ENCODE measurements at regions not wholly inside any gene's neighbourhood (a gene's known extent, or its start where the extent isn't known, plus 50 kb on each side); places are given as distances from the start of the nearest gene placed in this dataset.
A peak's percentile ranks its signal among the peaks of the same experiment; 100 is the strongest.

- no peaks in the 10 kb centered on the region for H3K9me3 Mint-ChIP-seq
- no peak overlapping the region for H3K27ac Mint-ChIP-seq
- H3K36me3 Mint-ChIP-seq (ENCODE audit: low read depth), result no peaks in the 10 kb centered on the region
- ATAC-seq (replicated peaks), result no peak
- no peaks in the 10 kb centered on the region for H3K4me1 Mint-ChIP-seq
- H3K27me3 Mint-ChIP-seq, result peaks cover 16% of the 10 kb centered on the region
- no peak overlapping the region for H3K4me3 Mint-ChIP-seq
Measured at GRCh38 chr4:183763990-183764754, 105.1 kb downstream of the TRAPPC11 start.

- H3K4me3 Mint-ChIP-seq, result no peak overlapping the region
- ATAC-seq (replicated peaks), result no peak
Measured at GRCh38 chr4:183765251-183765911, 106.3 kb downstream of the TRAPPC11 start.

GRCh38 chr4:183766140-183766539 lies 107.0 kb downstream of the TRAPPC11 start:
- Mint-ChIP-seq H3K9me3 (no peaks in the 10 kb centered on the region), H3K27me3 (peaks cover 15% of the 10 kb centered on the region), H3K36me3 (ENCODE audit: low read depth) (no peaks in the 10 kb centered on the region), H3K4me1 (no peaks in the 10 kb centered on the region), H3K27ac (no peak overlapping the region), H3K4me3 (no peak overlapping the region)
- no peak for ATAC-seq (replicated peaks)

More at GRCh38 chr4:183765251-183765911, 106.3 kb downstream of the TRAPPC11 start:
- no peaks in the 10 kb centered on the region for H3K4me1 Mint-ChIP-seq
- no peak overlapping the region for H3K27ac Mint-ChIP-seq
- no peaks in the 10 kb centered on the region for H3K9me3 Mint-ChIP-seq
- no peaks in the 10 kb centered on the region for H3K36me3 Mint-ChIP-seq (ENCODE audit: low read depth)
- peaks cover 16% of the 10 kb centered on the region for H3K27me3 Mint-ChIP-seq

GRCh38 chr4:183770906-183771305 lies 111.8 kb downstream of the TRAPPC11 start:
- no peaks in the 10 kb centered on the region for H3K9me3 Mint-ChIP-seq
- H3K27me3 Mint-ChIP-seq, result peaks cover 3% of the 10 kb centered on the region
- H3K36me3 Mint-ChIP-seq (ENCODE audit: low read depth), result no peaks in the 10 kb centered on the region
- no peak overlapping the region for H3K4me3 Mint-ChIP-seq
- no peaks in the 10 kb centered on the region for H3K4me1 Mint-ChIP-seq
- H3K27ac Mint-ChIP-seq, result no peak overlapping the region
- ATAC-seq (replicated peaks), result no peak

GRCh38 chr4:183772361-183772760 lies 113.3 kb downstream of the TRAPPC11 start:
- Mint-ChIP-seq H3K36me3 (ENCODE audit: low read depth) (no peaks in the 10 kb centered on the region), H3K4me3 (no peak overlapping the region), H3K4me1 (no peaks in the 10 kb centered on the region), H3K27ac (no peak overlapping the region), H3K27me3 (peaks cover 3% of the 10 kb centered on the region), H3K9me3 (no peaks in the 10 kb centered on the region)
- ATAC-seq (replicated peaks), result no peak

GRCh38 chr4:183773790-183774189 lies 114.7 kb downstream of the TRAPPC11 start:
- ATAC-seq (replicated peaks), result no peak
- Mint-ChIP-seq H3K36me3 (ENCODE audit: low read depth) (no peaks in the 10 kb centered on the region), H3K4me3 (no peak overlapping the region), H3K9me3 (no peaks in the 10 kb centered on the region), H3K27me3 (no peaks in the 10 kb centered on the region), H3K27ac (no peak overlapping the region), H3K4me1 (no peaks in the 10 kb centered on the region)

GRCh38 chr4:183783306-183783705 lies 121.8 kb upstream of the STOX2 start:
- H3K4me3 Mint-ChIP-seq, result no peak overlapping the region
- H3K36me3 Mint-ChIP-seq (ENCODE audit: low read depth), result no peaks in the 10 kb centered on the region
- no peaks in the 10 kb centered on the region for H3K9me3 Mint-ChIP-seq
- H3K4me1 Mint-ChIP-seq, result no peaks in the 10 kb centered on the region
- H3K27me3 Mint-ChIP-seq, result peaks cover 26% of the 10 kb centered on the region
- ATAC-seq (replicated peaks), result no peak
- no peak overlapping the region for H3K27ac Mint-ChIP-seq

GRCh38 chr4:183783991-183784553 lies 121.0 kb upstream of the STOX2 start:
- Mint-ChIP-seq H3K36me3 (ENCODE audit: low read depth) (no peaks in the 10 kb centered on the region), H3K4me1 (no peaks in the 10 kb centered on the region), H3K27ac (no peak overlapping the region), H3K9me3 (no peaks in the 10 kb centered on the region), H3K27me3 (peaks cover 26% of the 10 kb centered on the region), H3K4me3 (no peak overlapping the region)
- no peak for ATAC-seq (replicated peaks)

- Mint-ChIP-seq H3K4me1 (no peaks in the 10 kb centered on the region), H3K27ac (no peak overlapping the region), H3K4me3 (no peak overlapping the region), H3K36me3 (ENCODE audit: low read depth) (no peaks in the 10 kb centered on the region), H3K9me3 (peaks cover 6% of the 10 kb centered on the region), H3K27me3 (peaks cover 29% of the 10 kb centered on the region)
- ATAC-seq (replicated peaks), result no peak
Measured at GRCh38 chr4:183788308-183788905, 116.7 kb upstream of the STOX2 start.

GRCh38 chr4:183789657-183790056 lies 115.5 kb upstream of the STOX2 start:
- no peaks in the 10 kb centered on the region for H3K36me3 Mint-ChIP-seq (ENCODE audit: low read depth)
- no peak overlapping the region for H3K27ac Mint-ChIP-seq
- H3K4me3 Mint-ChIP-seq, result no peak overlapping the region
- H3K4me1 Mint-ChIP-seq, result no peaks in the 10 kb centered on the region
- peaks cover 9% of the 10 kb centered on the region for H3K9me3 Mint-ChIP-seq
- no peak for ATAC-seq (replicated peaks)
- H3K27me3 Mint-ChIP-seq, result peaks cover 31% of the 10 kb centered on the region

- no peak overlapping the region for H3K4me3 Mint-ChIP-seq
- H3K9me3 Mint-ChIP-seq, result peaks cover 10% of the 10 kb centered on the region
- no peak for ATAC-seq (replicated peaks)
- no peaks in the 10 kb centered on the region for H3K36me3 Mint-ChIP-seq (ENCODE audit: low read depth)
- no peak overlapping the region for H3K27ac Mint-ChIP-seq
- H3K27me3 Mint-ChIP-seq, result peaks cover 41% of the 10 kb centered on the region
- no peaks in the 10 kb centered on the region for H3K4me1 Mint-ChIP-seq
Measured at GRCh38 chr4:183790661-183791060, 114.4 kb upstream of the STOX2 start.

GRCh38 chr4:183797011-183797444 lies 108.1 kb upstream of the STOX2 start:
- Mint-ChIP-seq H3K27ac (no peak overlapping the region), H3K36me3 (ENCODE audit: low read depth) (no peaks in the 10 kb centered on the region), H3K4me1 (no peaks in the 10 kb centered on the region), H3K9me3 (peaks cover 10% of the 10 kb centered on the region), H3K4me3 (peak overlapping the region; percentile 43), H3K27me3 (peaks cover 62% of the 10 kb centered on the region)
- no peak for ATAC-seq (replicated peaks)

- peak; percentile 19 for ATAC-seq (replicated peaks)
- Mint-ChIP-seq H3K36me3 (ENCODE audit: low read depth) (no peaks in the 10 kb centered on the region), H3K4me3 (no peak overlapping the region), H3K27me3 (peaks cover 62% of the 10 kb centered on the region), H3K9me3 (peaks cover 10% of the 10 kb centered on the region), H3K4me1 (no peaks in the 10 kb centered on the region), H3K27ac (no peak overlapping the region)
Measured at GRCh38 chr4:183797445-183798300, 107.4 kb upstream of the STOX2 start.
